HepG2 (cell line): ENCODE measurements at regions not wholly inside any gene's neighbourhood (a gene's known extent, or its start where the extent isn't known, plus 50 kb on each side); places are given as distances from the start of the nearest gene placed in this dataset.

Experiments
- CSRNP2 ChIP-seq: sonication (generic); formaldehyde crosslinking; conservative IDR thresholded peaks from 2 replicates; pipeline ENCODE4 v1.8.0; 2022; ENCODE audit warnings: low read depth, missing genetic modification reagents
- GLI4 ChIP-seq: sonication (generic); formaldehyde crosslinking; IDR thresholded peaks from 2 replicates; pipeline ENCODE4 v1.5.1; 2020; ENCODE audit warnings: missing genetic modification reagents, mild to moderate bottlenecking, moderate library complexity, borderline replicate concordance
- KMT2B ChIP-seq: IDR thresholded peaks from 2 replicates; pipeline ENCODE4 v1.6.1; 2016; ENCODE audit warnings: missing genetic modification reagents, missing compliant biosample characterization
- MAFF ChIP-seq: IDR thresholded peaks from 2 replicates; pipeline ENCODE4 v1.6.1; 2011; ENCODE audit warnings: low read depth, low read length, improper control_type of control experiment
- MIXL1 ChIP-seq: IDR thresholded peaks from 2 replicates; pipeline ENCODE4 v1.6.1; 2016
- MLX ChIP-seq: IDR thresholded peaks from 2 replicates; pipeline ENCODE4 v1.6.1; 2016
- SAP130 ChIP-seq: IDR thresholded peaks from 2 replicates; pipeline ENCODE4 v1.6.1; 2016; ENCODE audit warnings: low read depth
- SNAPC2 ChIP-seq: sonication (generic); formaldehyde crosslinking; IDR thresholded peaks from 2 replicates; pipeline ENCODE4 v1.8.1; 2022; ENCODE audit warnings: mild to moderate bottlenecking, missing genetic modification reagents
- SP1 ChIP-seq, 2 experiments: fragments of 450-650 bp in 1 of 2; sonication (generic) in 1 of 2; formaldehyde crosslinking in 1 of 2; IDR thresholded peaks; 2 replicates each; pipeline versions ENCODE4 v1.4.0 to v1.6.1; 2016 to 2020; ENCODE audit warnings: missing genetic modification reagents in 1 of 2
- TIGD3 ChIP-seq: sonication (generic); formaldehyde crosslinking; IDR thresholded peaks from 2 replicates; pipeline ENCODE4 v1.5.1; 2020; ENCODE audit warnings: mild to moderate bottlenecking, missing genetic modification reagents, borderline replicate concordance
- ZFP1 ChIP-seq: IDR thresholded peaks from 2 replicates; pipeline ENCODE4 v1.6.1; 2016
- ZNF18 ChIP-seq: sonication (generic); formaldehyde crosslinking; IDR thresholded peaks from 2 replicates; pipeline ENCODE4 v1.8.0; 2022; ENCODE audit warnings: mild to moderate bottlenecking, missing genetic modification reagents; ENCODE audit not compliant: insufficient replicate concordance
- ZNF367 ChIP-seq: sonication (generic); formaldehyde crosslinking; IDR thresholded peaks from 2 replicates; pipeline ENCODE4 v1.4.0; 2020; ENCODE audit warnings: missing genetic modification reagents, borderline replicate concordance
- ZNF501 ChIP-seq: sonication (generic); formaldehyde crosslinking; IDR thresholded peaks from 2 replicates; pipeline ENCODE4 v1.5.1; 2020; ENCODE audit warnings: mild to moderate bottlenecking, moderate library complexity, missing genetic modification reagents
- ZNF530 ChIP-seq: sonication (generic); formaldehyde crosslinking; IDR thresholded peaks from 2 replicates; pipeline ENCODE4 v1.5.0; 2020; ENCODE audit warnings: low read depth, mild to moderate bottlenecking, missing genetic modification reagents
- ZNF563 ChIP-seq: sonication (generic); formaldehyde crosslinking; IDR thresholded peaks from 2 replicates; pipeline ENCODE4 v1.8.0; 2022; ENCODE audit warnings: mild to moderate bottlenecking, moderate library complexity, missing genetic modification reagents
- ZNF589 ChIP-seq: sonication (generic); formaldehyde crosslinking; conservative IDR thresholded peaks from 2 replicates; pipeline ENCODE4 v1.8.0; 2022; ENCODE audit warnings: mild to moderate bottlenecking, moderate library complexity, missing genetic modification reagents
- ZNF816 ChIP-seq: sonication (generic); formaldehyde crosslinking; IDR thresholded peaks from 2 replicates; pipeline ENCODE4 v1.8.0; 2022; ENCODE audit warnings: missing genetic modification reagents, mild to moderate bottlenecking, borderline replicate concordance
- ZNF841 ChIP-seq: sonication (generic); formaldehyde crosslinking; IDR thresholded peaks from 2 replicates; pipeline ENCODE4 v1.8.1; 2023; ENCODE audit warnings: missing genetic modification reagents, borderline replicate concordance
- ZSCAN31 ChIP-seq: sonication (generic); formaldehyde crosslinking; IDR thresholded peaks from 2 replicates; pipeline ENCODE4 v1.5.0; 2020; ENCODE audit warnings: low read depth, mild to moderate bottlenecking, missing genetic modification reagents
- TF ChIP-seq, protein P1 (sequence below): sonication (generic); formaldehyde crosslinking; IDR thresholded peaks from 2 replicates; pipeline ENCODE4 v1.8.0; 2022; ENCODE audit warnings: mild to moderate bottlenecking, missing genetic modification reagents

DNA sequence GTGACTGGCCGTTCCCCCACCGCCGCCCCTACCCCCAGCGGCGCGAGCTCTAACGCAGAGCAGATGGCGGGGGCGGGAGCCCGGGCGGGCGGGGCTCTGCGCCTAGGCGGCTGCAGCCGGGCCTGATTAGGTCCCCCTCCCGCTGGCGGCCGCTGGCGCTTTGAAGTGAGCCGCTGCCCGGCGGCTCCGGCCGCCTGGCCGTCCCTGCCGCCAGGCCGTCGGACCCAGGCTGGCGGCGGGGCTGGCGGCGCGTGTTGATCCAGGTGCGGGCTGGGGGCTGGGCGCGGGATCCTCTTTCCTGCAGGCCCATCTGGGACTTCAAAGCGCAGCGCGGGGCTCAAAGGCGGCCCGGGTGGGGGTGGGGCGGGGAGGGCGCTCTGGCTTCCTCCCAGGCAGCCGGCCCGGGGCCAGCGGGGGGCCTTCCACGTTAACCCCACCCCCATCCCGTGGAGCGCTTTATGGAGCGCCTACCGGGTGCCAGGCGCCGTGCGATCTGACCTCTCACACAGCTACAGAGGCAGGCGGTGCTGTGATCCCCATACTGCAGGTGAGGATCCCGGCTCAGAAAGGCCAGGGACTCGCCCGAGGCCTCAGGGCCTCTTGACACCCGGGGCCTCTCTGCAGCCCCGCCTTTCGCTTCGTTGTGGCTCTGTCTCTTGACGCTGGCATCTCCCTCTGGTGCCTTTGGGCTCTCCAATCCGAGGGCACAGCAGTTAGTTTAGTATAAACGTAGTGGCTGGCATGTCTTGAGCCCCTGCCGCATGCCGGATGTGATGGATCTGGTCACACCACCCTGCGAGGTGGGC is 80.0 kb upstream of the NKD1 start (continued):
- TF ChIP-seq ZNF816: no peak; the same call in 1 of the 2 replicates
- peak; percentile 75 for TF ChIP-seq SAP130
- TF ChIP-seq MAFF: no peak
- peak; percentile 71; the same call in 1 of the 2 replicates for TF ChIP-seq SNAPC2 (CRISPR knock-in tag)
- TF ChIP-seq GLI4: no peak
- TF ChIP-seq ZNF841 (CRISPR knock-in tag): peak; percentile 93; the same call in 1 of the 2 replicates
- peak; percentile 62; the same call in 1 of the 2 replicates for TF ChIP-seq ZNF501 (CRISPR knock-in tag)
- no peak for TF ChIP-seq TIGD3
- 0 out of 2 replicates have a peak, but pooled peaks have one; percentile 67 for TF ChIP-seq ZNF589 (CRISPR knock-in tag)
- TF ChIP-seq CSRNP2 (CRISPR knock-in tag): 0 out of 2 replicates have a peak, but pooled peaks have one; percentile 16
- TF ChIP-seq ZFP1: peak; percentile 30; the same call in 1 of the 2 replicates
- peak; percentile 67 for TF ChIP-seq ZNF18
- TF ChIP-seq SP1 (IDR thresholded peaks at IDR 0.05): no peak
- TF ChIP-seq SP1 (CRISPR knock-in tag; IDR thresholded peaks at IDR 0.05): peak; percentile 39
- TF ChIP-seq ZNF367: no peak; the same call in 1 of the 2 replicates
- no peak for TF ChIP-seq KMT2B
- TF ChIP-seq MIXL1 (CRISPR knock-in tag): peak; percentile 44; the same call in 1 of the 2 replicates
- TF ChIP-seq, protein P1, sequence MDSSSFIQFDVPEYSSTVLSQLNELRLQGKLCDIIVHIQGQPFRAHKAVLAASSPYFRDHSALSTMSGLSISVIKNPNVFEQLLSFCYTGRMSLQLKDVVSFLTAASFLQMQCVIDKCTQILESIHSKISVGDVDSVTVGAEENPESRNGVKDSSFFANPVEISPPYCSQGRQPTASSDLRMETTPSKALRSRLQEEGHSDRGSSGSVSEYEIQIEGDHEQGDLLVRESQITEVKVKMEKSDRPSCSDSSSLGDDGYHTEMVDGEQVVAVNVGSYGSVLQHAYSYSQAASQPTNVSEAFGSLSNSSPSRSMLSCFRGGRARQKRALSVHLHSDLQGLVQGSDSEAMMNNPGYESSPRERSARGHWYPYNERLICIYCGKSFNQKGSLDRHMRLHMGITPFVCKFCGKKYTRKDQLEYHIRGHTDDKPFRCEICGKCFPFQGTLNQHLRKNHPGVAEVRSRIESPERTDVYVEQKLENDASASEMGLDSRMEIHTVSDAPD: peak; percentile 58; the same call in 1 of the 2 replicates
- TF ChIP-seq ZSCAN31 (CRISPR knock-in tag): peak; percentile 96
- peak; percentile 41; the same call in 1 of the 2 replicates for TF ChIP-seq ZNF530 (CRISPR knock-in tag)
- peak; percentile 40; the same call in 1 of the 2 replicates for TF ChIP-seq ZNF563 (CRISPR knock-in tag)
- 0 out of 2 replicates have a peak, but pooled peaks have one; percentile 9 for TF ChIP-seq MLX
